K562 (cell line): ENCODE measurements at regions not wholly inside any gene's neighbourhood (a gene's known extent, or its start where the extent isn't known, plus 50 kb on each side); places are given as distances from the start of the nearest gene placed in this dataset.

Experiments
- ATAC-seq: fragments of 200-7000 bp; cut with Tn5 transposase; 3 replicates; pipeline ENCODE4 v1.9.1; 2020; ENCODE audit warnings: moderate library complexity
- BruUV-seq: library from RNA; stranded (reverse); fragments of 400-500 nt; replicated peaks from 2 replicates; lab custom pipeline; 2021; lab: Mats Ljungman, UMichigan
- CTCF ChIA-PET: fragments of 300-600 bp; formaldehyde crosslinking; extraction: SDS; loops from one replicate; lab custom pipeline; 2021; ENCODE audit warnings: low intra/inter-chr PET ratio; lab: Yijun Ruan, JAX
- POLR2A ChIA-PET: fragments of 300-600, 350-650 bp; sonication (Branson Sonifier 250); formaldehyde crosslinking; extraction: SDS; loops from one replicate; lab custom pipeline; 2021; ENCODE audit warnings: antibody characterized with exemption, inconsistent platforms; lab: Yijun Ruan, JAX
- DNase-seq, 4 experiments: peaks; one replicate each; pipeline versions ENCODE4 v3.0.0 to v3.0.0-alpha.2; 2011 to 2018; ENCODE audit warnings: low spot score in 3 of 4, mixed read lengths in 3 of 4; ENCODE audit errors: extremely low read depth in 1 of 4
- FAIRE-seq: peaks from 2 replicates; lab custom pipeline; 2011; peaks lifted over from hg19 to GRCh38; lab: Jason Lieb, UNC
- H2AFZ ChIP-seq: 2 replicates; pipeline ENCODE4 v1.6.0; 2011; ENCODE audit warnings: low read depth, low read length, control low read depth, inconsistent platforms
- H3K27ac ChIP-seq: fragments of 200-600 bp; 3 replicates; pipeline ENCODE4 v1.8.0; 2011; ENCODE audit warnings: low read depth, mild to moderate bottlenecking, control low read depth, inconsistent platforms, low read length, moderate library complexity, mixed read lengths; ENCODE audit errors: extremely low read depth
- H3K27me3 ChIP-seq, 2 experiments: fragments of 300-600 bp in 1 of 2; 2 replicates in 1 of 2; 3 replicates in 1 of 2; pipeline versions ENCODE4 v1.6.0 to v1.8.0; 2011; ENCODE audit warnings: inconsistent platforms in 2 of 2, low read length in 2 of 2, mild to moderate bottlenecking in 1 of 2, mixed read lengths in 1 of 2, moderate library complexity in 1 of 2; ENCODE audit not compliant: control insufficient read depth in 2 of 2, insufficient read depth in 2 of 2
- H3K36me3 ChIP-seq: fragments of 300-600 bp; 3 replicates; pipeline ENCODE4 v1.8.0; 2011; ENCODE audit warnings: mild to moderate bottlenecking, low read length, inconsistent platforms; ENCODE audit not compliant: control insufficient read depth, insufficient read depth
- H3K4me1 ChIP-seq, 2 experiments: fragments of 200-600 bp in 1 of 2; replicated peaks in 1 of 2; 2 replicates in 1 of 2; 3 replicates in 1 of 2; pipeline versions ENCODE4 v1.5.1 to v1.8.0; 2011; ENCODE audit warnings: inconsistent platforms in 2 of 2, low read length in 2 of 2, mild to moderate bottlenecking in 1 of 2, mixed read lengths in 1 of 2, moderate library complexity in 1 of 2; ENCODE audit not compliant: control insufficient read depth in 2 of 2, insufficient read depth in 2 of 2
- H3K4me2 ChIP-seq: 2 replicates; pipeline ENCODE4 v1.6.1; 2011; ENCODE audit warnings: low read length, control low read depth, inconsistent platforms, mixed read lengths; ENCODE audit not compliant: insufficient read depth
- H3K4me3 ChIP-seq: fragments of 200-600 bp; sonication (generic), shearing (Covaris generic); 2 replicates; pipeline ENCODE4 v1.5.1; 2016; ENCODE audit warnings: control low read depth, inconsistent platforms
- H3K79me2 ChIP-seq: fragments of 200-600 bp; 3 replicates; pipeline ENCODE4 v1.8.0; 2011; ENCODE audit warnings: low read length, inconsistent platforms; ENCODE audit not compliant: control insufficient read depth, insufficient read depth
- H3K9ac ChIP-seq, 2 experiments: 2 replicates each; pipeline versions ENCODE4 v1.6.0 to v1.6.1; 2011; ENCODE audit warnings: low read depth in 2 of 2, low read length in 2 of 2, control low read depth in 1 of 2, inconsistent platforms in 1 of 2, mild to moderate bottlenecking in 1 of 2, mixed read lengths in 1 of 2; ENCODE audit not compliant: insufficient read depth in 1 of 2
- H3K9me1 ChIP-seq: one replicate; pipeline ENCODE4 v1.6.0; 2011; ENCODE audit warnings: inconsistent platforms, mild to moderate bottlenecking, low read length, moderate library complexity; ENCODE audit not compliant: control insufficient read depth, insufficient read depth
- H3K9me3 ChIP-seq: replicated peaks from 2 replicates; pipeline ENCODE4 v1.5.1; 2011; ENCODE audit warnings: low read depth, low read length, inconsistent platforms; ENCODE audit not compliant: control insufficient read depth, insufficient read depth
- H4K20me1 ChIP-seq: replicated peaks from 2 replicates; pipeline ENCODE4 v1.6.1; 2011; ENCODE audit warnings: low read length, inconsistent platforms, mixed read lengths; ENCODE audit not compliant: control insufficient read depth, insufficient read depth
- HDAC2 ChIP-seq: fragments of 450-650 bp; IDR thresholded peaks from 2 replicates; pipeline ENCODE4 v1.6.1; 2016; ENCODE audit warnings: mild to moderate bottlenecking
- MNT ChIP-seq, 2 experiments: fragments of 450-650 bp; conservative IDR thresholded peaks; 2 replicates each; pipeline ENCODE4 v1.6.1; 2017; ENCODE audit warnings: mild to moderate bottlenecking in 2 of 2, moderate library complexity in 2 of 2
- NR0B1 ChIP-seq: fragments of 450-650 bp; IDR thresholded peaks from one replicate; pipeline ENCODE4 v1.6.1; 2018; ENCODE audit warnings: mild to moderate bottlenecking, moderate library complexity; ENCODE audit not compliant: partially characterized antibody
- PHF8 ChIP-seq: fragments of 200-600 bp; sonication (generic); IDR thresholded peaks from 2 replicates; pipeline ENCODE4 v1.6.1; 2012; ENCODE audit warnings: mixed run types, mild to moderate bottlenecking, inconsistent platforms, low read length, moderate library complexity, borderline replicate concordance
- RBFOX2 ChIP-seq: fragments of 200-400 bp; formaldehyde crosslinking; IDR thresholded peaks from 2 replicates; pipeline ENCODE4 v1.6.1; 2017; ENCODE audit warnings: low read depth, mild to moderate bottlenecking, low read length, moderate library complexity
- SPI1 ChIP-seq: IDR thresholded peaks from 2 replicates; pipeline ENCODE4 v1.6.1; 2011; ENCODE audit warnings: low read depth, low read length, control low read depth, borderline replicate concordance
- TAF15 ChIP-seq: fragments of 200-400 bp; formaldehyde crosslinking; IDR thresholded peaks from 2 replicates; pipeline ENCODE4 v1.6.1; 2017; ENCODE audit warnings: mild to moderate bottlenecking, low read depth, low read length, moderate library complexity
- THRAP3 ChIP-seq: fragments of 450-650 bp; IDR thresholded peaks from 2 replicates; pipeline ENCODE4 v1.6.1; 2016; ENCODE audit warnings: mild to moderate bottlenecking, inconsistent platforms, borderline replicate concordance
- XRCC5 ChIP-seq: fragments of 200-400 bp; formaldehyde crosslinking; IDR thresholded peaks from 2 replicates; pipeline ENCODE4 v1.6.1; 2017; ENCODE audit warnings: low read depth, mild to moderate bottlenecking, low read length
- ZBTB7A ChIP-seq: IDR thresholded peaks from 2 replicates; pipeline ENCODE4 v1.6.1; 2011; ENCODE audit warnings: low read depth, mild to moderate bottlenecking, low read length, moderate library complexity, borderline replicate concordance; ENCODE audit not compliant: control insufficient read depth
- ZKSCAN1 ChIP-seq: fragments of 150-350 bp; IDR thresholded peaks from 2 replicates; pipeline ENCODE4 v1.6.1; 2016; ENCODE audit warnings: low read depth, low read length
- ZNF174 ChIP-seq: fragments of 250-450 bp; sonication (Bioruptor Pico); IDR thresholded peaks from 2 replicates; pipeline ENCODE4 v1.4.0; 2020; ENCODE audit warnings: mild to moderate bottlenecking
- ZNF407 ChIP-seq: fragments of 450-650 bp; IDR thresholded peaks from 2 replicates; pipeline ENCODE4 v1.6.1; 2016; ENCODE audit warnings: low read depth
- WGBS: fragments of 100-300 bp; shearing (Covaris generic); methylation state at CpG from one replicate; pipeline ENCODE4 v1.1.6; 2016; ENCODE audit warnings: low coverage, mixed read lengths; ENCODE audit not compliant: insufficient coverage; ENCODE audit errors: missing lambda C conversion rate; 5-methylcytosine and 5-hydroxymethylcytosine counted together
- in situ Hi-C: fragments of 300-500 bp; cut with MboI; formaldehyde crosslinking; loops from 4 replicates; pipeline ENCODE4 v1.15.0; 2018; ENCODE audit warnings: inconsistent platforms, mixed read lengths
- intact Hi-C: fragments of 100-400 bp; cut with micrococcal nuclease; formaldehyde crosslinking; loops from 2 replicates; pipeline ENCODE4 v1.14.2; 2022

- ChIA-PET POLR2A (interaction anchor here (1.4 kb wide), 1 partner anchor 12 kb away, joined by 5 read pairs; no protein-coding TSS in a partner anchor), CTCF (no interaction called here)
- TF ChIP-seq ZKSCAN1 (no peak), NR0B1 (no peak), PHF8 (no peak), THRAP3 (no peak), MNT (conservative IDR thresholded peaks at IDR 0.05) (no peak), RBFOX2 (no peak), ZBTB7A (no peak), TAF15 (no peak), XRCC5 (no peak), ZNF407 (no peak), HDAC2 (no peak), ZNF174 (CRISPR knock-in tag) (no peak), SPI1 (no peak)
- H2AFZ ChIP-seq, result no peak overlapping the region
- H3K27me3 ChIP-seq, result peaks cover 18 to 25% of the 10 kb centered on the region in 2 experiments; a peak in 4 of 5 replicates
- H3K79me2 ChIP-seq, result no peaks in the 10 kb centered on the region
- no peaks in the 10 kb centered on the region for H4K20me1 ChIP-seq
- H3K36me3 ChIP-seq, result no peaks in the 10 kb centered on the region
- no peaks in the 10 kb centered on the region for H3K9me1 ChIP-seq
- intact Hi-C loops (no loop called here), in situ Hi-C loops (no loop called here)
- H3K4me3 ChIP-seq, result no peak overlapping the region
- H3K4me2 ChIP-seq, result no peak overlapping the region
- WGBS, result 0% methylated on average over 5 of the region's 5 CpGs
- BruUV-seq, result no TSS peak
- H3K27ac ChIP-seq, result no peak overlapping the region
- no peak for DNase-seq
- H3K4me1 ChIP-seq, result no peaks in the 10 kb centered on the region
- no peak for ATAC-seq
- H3K9ac ChIP-seq, result no peak overlapping the region
- H3K9me3 ChIP-seq, result no peaks in the 10 kb centered on the region
- no peak for FAIRE-seq
Measured at GRCh38 chr18:10399465-10399864, 55.0 kb upstream of the APCDD1 start.
